HL-60 (cell line): ENCODE measurements at regions not wholly inside any gene's neighbourhood (a gene's known extent, or its start where the extent isn't known, plus 50 kb on each side); places are given as distances from the start of the nearest gene placed in this dataset.

ENCODE experiments used
- DNase-seq, 2 experiments: peaks; one replicate each; pipeline ENCODE4 v3.0.0-alpha.2; 2010 to 2020; ENCODE audit warnings: low read depth in 1 of 2, low spot score in 1 of 2
- H3K27ac ChIP-seq: fragments of 250-450 bp; sonication (Bioruptor Pico); replicated peaks from 2 replicates; pipeline ENCODE4 v1.5.1; 2020; ENCODE audit warnings: mild to moderate bottlenecking, moderate library complexity
- H3K27me3 ChIP-seq: fragments of 250-450 bp; sonication (Bioruptor Pico); 2 replicates; pipeline ENCODE4 v1.5.1; 2021; ENCODE audit warnings: mild to moderate bottlenecking, moderate library complexity; ENCODE audit not compliant: insufficient read depth, poor library complexity, severe bottlenecking
- H3K4me3 ChIP-seq: replicated peaks from 2 replicates; pipeline ENCODE4 v1.5.1; 2011; ENCODE audit warnings: mild to moderate bottlenecking, control low read depth, low read length; ENCODE audit not compliant: insufficient read depth
- GABPA ChIP-seq: IDR thresholded peaks from 2 replicates; pipeline ENCODE4 v1.6.1; 2012; ENCODE audit warnings: low read depth
- POLR2AphosphoS5 ChIP-seq: IDR thresholded peaks from 2 replicates; pipeline ENCODE4 v1.6.1; 2012; ENCODE audit warnings: low read depth
- SPI1 ChIP-seq: IDR thresholded peaks from 2 replicates; pipeline ENCODE4 v1.6.1; 2012; ENCODE audit warnings: low read depth, mild to moderate bottlenecking, borderline replicate concordance
- TF ChIP-seq, protein P1 (sequence below): IDR thresholded peaks from 2 replicates; pipeline ENCODE4 v1.6.1; 2012; ENCODE audit warnings: low read depth; ENCODE audit not compliant: insufficient replicate concordance
- TF ChIP-seq, protein P2 (sequence below): IDR thresholded peaks from one replicate; pipeline ENCODE4 v1.5.1; 2011; ENCODE audit warnings: low read length, control low read depth, inconsistent platforms; ENCODE audit not compliant: insufficient read depth

DNA sequence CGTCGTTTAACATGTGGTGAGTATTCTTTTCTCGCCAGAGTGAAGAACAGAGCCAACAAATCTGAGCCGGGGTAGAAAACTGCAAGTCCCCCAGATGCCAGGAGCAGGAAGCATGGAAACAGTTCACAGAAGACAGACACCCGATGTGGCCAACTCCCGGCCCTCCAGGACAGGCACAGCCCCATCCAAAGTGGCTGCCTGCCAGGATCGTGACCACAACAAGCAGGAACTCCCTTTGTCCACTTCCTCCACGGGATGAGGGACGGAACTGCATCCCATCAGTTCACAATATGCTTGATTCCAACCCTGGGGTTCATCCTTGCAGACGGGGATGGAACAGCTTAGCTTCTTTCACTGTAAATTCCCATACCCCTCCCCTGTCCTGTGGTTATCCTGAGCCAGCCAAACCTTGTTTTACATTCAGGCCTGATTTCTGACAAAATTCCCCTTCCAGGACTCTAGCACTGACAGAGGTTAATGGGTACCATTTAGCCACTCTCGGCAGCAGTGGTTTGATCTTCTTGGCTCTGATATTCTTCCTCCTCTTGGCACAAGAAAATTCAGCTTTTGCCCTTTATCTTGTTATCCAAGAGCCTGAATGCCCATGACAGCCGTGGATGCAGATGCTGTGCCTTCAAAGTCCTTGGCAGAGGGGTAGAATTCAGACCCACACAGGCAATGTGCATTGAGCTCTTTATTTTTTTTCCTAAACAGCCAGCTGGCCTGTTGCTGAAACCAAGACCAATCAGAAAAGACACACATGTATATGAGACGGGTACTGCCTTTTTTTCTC, 105.5 kb upstream of the FAM204A start:
- peaks cover 12% of the 10 kb centered on the region for H3K27me3 ChIP-seq
- H3K4me3 ChIP-seq = no peak overlapping the region
- no peak for DNase-seq
- H3K27ac ChIP-seq = no peak overlapping the region
- no peak for TF ChIP-seq POLR2AphosphoS5
- TF ChIP-seq, protein P1, sequence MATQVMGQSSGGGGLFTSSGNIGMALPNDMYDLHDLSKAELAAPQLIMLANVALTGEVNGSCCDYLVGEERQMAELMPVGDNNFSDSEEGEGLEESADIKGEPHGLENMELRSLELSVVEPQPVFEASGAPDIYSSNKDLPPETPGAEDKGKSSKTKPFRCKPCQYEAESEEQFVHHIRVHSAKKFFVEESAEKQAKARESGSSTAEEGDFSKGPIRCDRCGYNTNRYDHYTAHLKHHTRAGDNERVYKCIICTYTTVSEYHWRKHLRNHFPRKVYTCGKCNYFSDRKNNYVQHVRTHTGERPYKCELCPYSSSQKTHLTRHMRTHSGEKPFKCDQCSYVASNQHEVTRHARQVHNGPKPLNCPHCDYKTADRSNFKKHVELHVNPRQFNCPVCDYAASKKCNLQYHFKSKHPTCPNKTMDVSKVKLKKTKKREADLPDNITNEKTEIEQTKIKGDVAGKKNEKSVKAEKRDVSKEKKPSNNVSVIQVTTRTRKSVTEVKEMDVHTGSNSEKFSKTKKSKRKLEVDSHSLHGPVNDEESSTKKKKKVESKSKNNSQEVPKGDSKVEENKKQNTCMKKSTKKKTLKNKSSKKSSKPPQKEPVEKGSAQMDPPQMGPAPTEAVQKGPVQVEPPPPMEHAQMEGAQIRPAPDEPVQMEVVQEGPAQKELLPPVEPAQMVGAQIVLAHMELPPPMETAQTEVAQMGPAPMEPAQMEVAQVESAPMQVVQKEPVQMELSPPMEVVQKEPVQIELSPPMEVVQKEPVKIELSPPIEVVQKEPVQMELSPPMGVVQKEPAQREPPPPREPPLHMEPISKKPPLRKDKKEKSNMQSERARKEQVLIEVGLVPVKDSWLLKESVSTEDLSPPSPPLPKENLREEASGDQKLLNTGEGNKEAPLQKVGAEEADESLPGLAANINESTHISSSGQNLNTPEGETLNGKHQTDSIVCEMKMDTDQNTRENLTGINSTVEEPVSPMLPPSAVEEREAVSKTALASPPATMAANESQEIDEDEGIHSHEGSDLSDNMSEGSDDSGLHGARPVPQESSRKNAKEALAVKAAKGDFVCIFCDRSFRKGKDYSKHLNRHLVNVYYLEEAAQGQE = no peak
- TF ChIP-seq GABPA = no peak
- TF ChIP-seq SPI1 = no peak
- TF ChIP-seq, protein P2, sequence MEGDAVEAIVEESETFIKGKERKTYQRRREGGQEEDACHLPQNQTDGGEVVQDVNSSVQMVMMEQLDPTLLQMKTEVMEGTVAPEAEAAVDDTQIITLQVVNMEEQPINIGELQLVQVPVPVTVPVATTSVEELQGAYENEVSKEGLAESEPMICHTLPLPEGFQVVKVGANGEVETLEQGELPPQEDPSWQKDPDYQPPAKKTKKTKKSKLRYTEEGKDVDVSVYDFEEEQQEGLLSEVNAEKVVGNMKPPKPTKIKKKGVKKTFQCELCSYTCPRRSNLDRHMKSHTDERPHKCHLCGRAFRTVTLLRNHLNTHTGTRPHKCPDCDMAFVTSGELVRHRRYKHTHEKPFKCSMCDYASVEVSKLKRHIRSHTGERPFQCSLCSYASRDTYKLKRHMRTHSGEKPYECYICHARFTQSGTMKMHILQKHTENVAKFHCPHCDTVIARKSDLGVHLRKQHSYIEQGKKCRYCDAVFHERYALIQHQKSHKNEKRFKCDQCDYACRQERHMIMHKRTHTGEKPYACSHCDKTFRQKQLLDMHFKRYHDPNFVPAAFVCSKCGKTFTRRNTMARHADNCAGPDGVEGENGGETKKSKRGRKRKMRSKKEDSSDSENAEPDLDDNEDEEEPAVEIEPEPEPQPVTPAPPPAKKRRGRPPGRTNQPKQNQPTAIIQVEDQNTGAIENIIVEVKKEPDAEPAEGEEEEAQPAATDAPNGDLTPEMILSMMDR = no peak

DNA sequence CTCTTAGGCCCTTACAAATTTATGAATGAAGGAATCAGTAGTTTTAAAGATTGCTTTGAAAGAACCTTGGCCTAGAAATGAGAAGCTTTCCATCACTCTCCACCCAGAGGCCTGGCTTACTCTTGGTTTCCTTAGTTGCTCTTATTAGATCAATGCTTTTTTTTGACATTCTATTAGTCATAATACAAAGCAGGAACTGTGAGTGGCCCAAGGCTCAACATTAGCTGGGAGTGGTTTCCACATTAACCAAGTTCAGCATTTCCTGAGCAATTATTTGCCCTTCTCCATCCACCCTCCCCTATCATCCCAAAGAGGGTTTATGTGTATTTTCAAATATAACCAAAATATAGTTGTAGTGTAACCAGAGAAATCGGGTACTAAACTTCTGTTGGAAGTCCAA, 103.4 kb upstream of the FAM204A start:
- H3K27ac ChIP-seq = no peak overlapping the region
- TF ChIP-seq, protein P1 = no peak
- no peak for TF ChIP-seq POLR2AphosphoS5
- peaks cover 7% of the 10 kb centered on the region for H3K27me3 ChIP-seq
- no peak overlapping the region for H3K4me3 ChIP-seq
- DNase-seq = no peak

DNA sequence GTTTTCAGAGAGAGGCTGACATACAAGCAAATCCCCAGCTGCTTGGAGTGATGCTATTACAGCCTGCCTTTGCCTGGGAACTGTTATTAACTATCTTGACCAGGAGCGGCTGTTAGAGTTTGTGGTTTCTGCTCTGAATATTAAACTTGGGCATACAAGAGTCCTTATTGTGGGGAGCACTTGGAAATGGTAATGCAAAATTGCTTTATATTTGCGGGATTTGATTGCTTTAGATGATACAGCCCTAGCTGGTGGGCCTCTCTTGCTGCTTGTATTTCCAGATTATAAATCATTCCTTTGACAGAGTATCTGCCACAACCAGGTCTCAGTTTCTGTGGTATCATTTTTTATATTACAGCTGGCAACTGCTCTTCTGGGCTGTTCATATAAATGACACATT, 101.9 kb upstream of the FAM204A start:
- DNase-seq = no peak
- Histone ChIP-seq H3K27me3 (peaks cover 7% of the 10 kb centered on the region), H3K4me3 (no peak overlapping the region), H3K27ac (no peak overlapping the region)
- TF ChIP-seq POLR2AphosphoS5 = no peak
- TF ChIP-seq, protein P1 = no peak
- TF ChIP-seq GABPA = no peak
- TF ChIP-seq, protein P2 = no peak
- TF ChIP-seq SPI1 = no peak
